Mucosa of descending colon (tissue), 3 donors: ENCODE measurements at regions not wholly inside any gene's neighbourhood (a gene's known extent, or its start where the extent isn't known, plus 50 kb on each side); places are given as distances from the start of the nearest gene placed in this dataset.

Experiments used
- ATAC-seq: fragments of 200-7000 bp; cut with Tn5 transposase; one replicate; pipeline ENCODE4 v1.9.1; 2020; ENCODE audit warnings: mild to moderate bottlenecking, moderate library complexity
- DNase-seq, 3 donors: peaks; one replicate each; pipeline ENCODE4 v3.0.0-alpha.2; 2020
- H3K36me3 ChIP-seq: fragments of 200-600 bp; one replicate; pipeline ENCODE4 v1.8.0; 2021; ENCODE audit warnings: low read depth, mild to moderate bottlenecking
- H3K4me1 ChIP-seq: fragments of 200-600 bp; one replicate; pipeline ENCODE4 v1.8.0; 2021; ENCODE audit warnings: low read depth, mild to moderate bottlenecking
- H3K4me3 ChIP-seq: fragments of 200-600 bp; one replicate; pipeline ENCODE4 v1.8.0; 2021; ENCODE audit warnings: mild to moderate bottlenecking
- H3K9me3 ChIP-seq: fragments of 200-600 bp; one replicate; pipeline ENCODE4 v1.8.0; 2021; ENCODE audit warnings: mild to moderate bottlenecking
- CTCF ChIP-seq: fragments of 200-600 bp; IDR thresholded peaks from one replicate; pipeline ENCODE4 v1.8.0; 2022; ENCODE audit warnings: antibody characterized with exemption, mild to moderate bottlenecking
- intact Hi-C, 2 donors: fragments of 100-400 bp; cut with DNase I in 1 of 2; cut with micrococcal nuclease in 1 of 2; formaldehyde crosslinking; loops; one replicate each; pipeline versions ENCODE4 v1.11.0 to v1.11.1; 2022; cut with DNase I, micrococcal nuclease
- donor health status: DM: no; HTN: no; CAD: no; lungs with moderate emphysema.
- donor health status: DM: no; HTN: no; CAD: no.
- donor health status: DM: no; HTN: yes; CAD: no.

DNA sequence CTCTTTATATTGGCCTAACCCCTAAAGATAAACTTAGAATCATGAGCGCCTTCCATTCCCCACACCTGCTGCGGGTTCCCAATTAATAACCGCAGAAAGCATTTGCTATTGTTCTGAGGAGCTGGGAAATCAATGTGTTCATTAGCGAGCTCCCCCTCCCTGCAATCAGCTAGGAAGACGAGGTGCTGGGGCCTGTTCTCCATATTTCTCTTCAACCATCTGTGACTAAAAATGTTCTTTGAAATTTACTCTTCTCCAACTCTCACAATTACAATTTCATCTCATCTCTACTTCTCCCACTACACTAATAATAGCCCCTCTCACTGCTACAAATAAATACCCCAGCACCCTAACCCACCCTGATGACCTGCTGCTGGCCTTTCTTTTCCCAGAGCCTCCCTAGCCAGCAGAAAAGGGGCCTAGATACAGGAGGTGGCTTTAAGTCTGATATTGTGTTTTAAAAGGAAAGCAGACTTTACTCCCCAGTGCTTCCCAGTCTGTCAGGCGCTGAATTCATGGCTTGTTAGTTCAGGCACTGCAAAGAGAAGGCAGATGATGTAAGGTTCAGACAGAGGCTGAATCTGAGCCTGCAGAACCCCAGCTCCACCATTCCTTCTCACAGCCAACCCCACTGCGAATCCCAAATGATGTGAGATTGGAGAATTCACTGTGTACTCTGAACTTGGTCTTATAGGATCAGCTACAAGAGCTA, 477.5 kb upstream of the DAB1 start:
- no peak for ATAC-seq
- H3K4me3 ChIP-seq = no peak overlapping the region
- H3K36me3 ChIP-seq = no peaks in the 10 kb centered on the region
- H3K9me3 ChIP-seq = no peaks in the 10 kb centered on the region
- no peak for DNase-seq
- H3K4me1 ChIP-seq = no peaks in the 10 kb centered on the region
- no peak for TF ChIP-seq CTCF
- intact Hi-C loops = no loop called here

DNA sequence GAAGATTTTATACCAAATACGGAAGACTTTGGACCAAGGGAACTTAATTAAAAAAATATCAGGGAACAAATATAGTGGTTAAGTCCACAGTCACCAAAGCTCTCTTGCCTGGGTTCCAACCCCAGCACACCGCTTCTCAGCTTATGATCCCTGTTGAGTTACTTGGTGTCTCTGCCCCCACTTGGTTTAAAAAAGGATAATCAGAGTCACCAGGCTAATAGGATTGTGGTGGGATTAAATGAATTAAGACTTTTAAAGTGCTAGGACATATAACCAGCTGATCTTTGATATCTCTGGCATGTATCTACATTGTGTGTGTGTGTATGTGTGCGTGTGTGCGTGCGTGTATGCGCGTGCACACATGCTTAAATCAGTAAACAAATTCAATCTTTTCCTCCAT, 474.7 kb upstream of the DAB1 start:
- Histone ChIP-seq H3K4me1 (no peaks in the 10 kb centered on the region), H3K4me3 (no peak overlapping the region), H3K36me3 (no peaks in the 10 kb centered on the region), H3K9me3 (no peaks in the 10 kb centered on the region)
- DNase-seq (no peak), ATAC-seq (no peak)
- intact Hi-C loops = no loop called here
- no peak for TF ChIP-seq CTCF

DNA sequence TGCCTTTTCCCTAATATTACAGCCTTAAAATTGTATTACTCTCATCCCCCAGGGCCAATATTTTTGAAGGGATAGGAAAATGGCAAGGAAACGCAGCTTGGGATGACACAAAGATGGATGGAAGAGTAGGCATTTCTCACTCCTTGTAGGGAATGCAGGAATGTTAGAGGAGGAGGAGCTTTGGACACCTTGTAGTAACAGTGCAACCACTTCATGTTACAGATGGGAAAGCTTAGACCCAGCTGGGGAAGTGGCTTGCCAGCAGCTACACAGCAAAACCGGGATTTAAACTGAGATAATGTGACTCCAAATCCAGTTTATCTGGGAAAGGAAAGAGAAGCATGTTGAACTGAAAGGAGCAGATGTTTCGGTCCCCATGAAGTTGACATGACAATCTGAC, 473.7 kb upstream of the DAB1 start:
- H3K36me3 ChIP-seq = no peaks in the 10 kb centered on the region
- no peaks in the 10 kb centered on the region for H3K4me1 ChIP-seq
- intact Hi-C loops = no loop called here
- H3K9me3 ChIP-seq = no peaks in the 10 kb centered on the region
- no peak for ATAC-seq
- DNase-seq = no peak
- no peak for TF ChIP-seq CTCF
- no peak overlapping the region for H3K4me3 ChIP-seq

GRCh38 chr1:57894315-57894714, 470.5 kb upstream of the DAB1 start:
- no peaks in the 10 kb centered on the region for H3K36me3 ChIP-seq
- intact Hi-C loops = no loop called here
- H3K9me3 ChIP-seq = no peaks in the 10 kb centered on the region
- DNase-seq (no peak), ATAC-seq (no peak)
- TF ChIP-seq CTCF = no peak
- H3K4me1 ChIP-seq = no peaks in the 10 kb centered on the region
- no peak overlapping the region for H3K4me3 ChIP-seq

- intact Hi-C loops = no loop called here
- no peak for ATAC-seq
- Histone ChIP-seq H3K4me3 (no peak overlapping the region), H3K9me3 (no peaks in the 10 kb centered on the region), H3K4me1 (no peaks in the 10 kb centered on the region), H3K36me3 (no peaks in the 10 kb centered on the region)
- DNase-seq = no peak
- TF ChIP-seq CTCF = no peak
Measured at GRCh38 chr1:57889676-57890320, 465.9 kb upstream of the DAB1 start.
